Limb (tissue), 2 donors: ENCODE measurements at regions not wholly inside any gene's neighbourhood (a gene's known extent, or its start where the extent isn't known, plus 50 kb on each side); places are given as distances from the start of the nearest gene placed in this dataset.
A peak's percentile ranks its signal among the peaks of the same experiment; 100 is the strongest.
"Not testable (repeated sequence)": the region's sequence is repeated elsewhere in the genome, so short reads cannot be mapped to it uniquely, and the experiment has no call there.

Experiments used
- DNase-seq, 2 donors: peaks; one replicate each; pipeline ENCODE4 v3.0.0-alpha.2; 2016; ENCODE audit errors: extremely low spot score in 2 of 2

DNA sequence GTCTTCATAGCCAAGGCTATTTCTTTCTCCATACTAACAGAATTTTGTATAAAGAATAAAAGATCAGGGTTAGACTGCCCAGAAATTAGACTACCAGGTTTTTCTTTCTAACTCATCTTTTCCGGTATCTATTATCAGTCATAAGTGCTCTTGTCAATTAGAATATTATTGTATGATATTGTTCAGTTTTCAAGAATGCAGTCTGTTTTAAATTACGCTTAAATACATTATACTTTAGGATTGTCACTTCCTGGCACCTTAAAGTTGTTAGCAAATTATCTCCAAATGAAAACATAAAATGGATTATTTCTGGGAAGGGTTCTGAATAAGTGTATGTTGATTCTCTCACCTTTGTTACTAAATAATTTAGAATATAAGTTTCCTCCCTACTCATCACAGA is 497.2 kb downstream of the IGSF11 start:
- DNase-seq = no peak

DNA sequence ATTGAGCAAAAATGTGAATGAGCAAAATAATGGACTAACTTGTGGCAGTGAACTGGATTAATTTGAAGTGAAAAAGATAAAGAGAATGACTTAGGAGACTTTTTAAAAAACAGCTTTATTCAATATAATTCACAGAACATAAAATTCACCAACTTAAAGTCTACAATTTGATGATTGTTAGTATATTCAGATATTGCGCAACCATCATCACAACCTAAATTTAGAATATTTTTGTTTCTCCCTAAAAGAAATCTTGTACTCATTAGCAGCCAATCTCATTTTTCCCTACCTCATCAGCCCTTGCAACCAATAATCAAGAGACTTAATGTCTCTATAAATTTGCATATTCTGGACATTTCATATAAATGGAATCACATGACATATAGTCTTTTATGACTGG is 496.5 kb downstream of the IGSF11 start:
- no peak for DNase-seq

DNA sequence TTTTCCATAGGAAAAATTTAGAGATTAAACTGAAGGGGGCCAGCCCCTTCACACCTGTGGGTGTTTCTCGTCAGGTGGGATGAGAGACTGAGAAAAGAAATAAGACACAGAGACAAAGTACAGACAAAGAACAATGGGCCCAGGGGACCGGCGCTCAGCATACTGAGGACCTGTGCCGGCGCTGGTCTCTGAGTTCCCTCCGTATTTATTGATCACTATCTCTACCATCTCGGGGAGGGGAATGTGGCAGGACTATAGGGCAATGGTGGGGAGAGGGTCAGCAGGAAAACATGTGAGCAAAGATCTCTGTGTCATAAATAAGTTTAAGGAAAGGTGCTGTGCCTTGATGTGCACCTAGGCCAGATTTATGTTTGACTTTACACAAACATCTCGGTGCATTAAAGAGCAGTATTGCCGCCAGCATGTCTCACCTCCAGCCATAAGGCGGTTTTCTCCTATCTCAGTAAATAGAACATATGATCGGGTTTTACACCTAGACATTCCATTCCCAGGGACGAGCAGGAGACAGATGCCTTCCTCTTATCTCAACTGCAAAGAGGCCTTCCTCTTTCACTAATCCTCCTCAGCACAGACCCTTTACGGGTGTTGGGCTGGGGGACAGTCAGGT is 494.7 kb downstream of the IGSF11 start:
- DNase-seq = not testable (repeated sequence)

DNA sequence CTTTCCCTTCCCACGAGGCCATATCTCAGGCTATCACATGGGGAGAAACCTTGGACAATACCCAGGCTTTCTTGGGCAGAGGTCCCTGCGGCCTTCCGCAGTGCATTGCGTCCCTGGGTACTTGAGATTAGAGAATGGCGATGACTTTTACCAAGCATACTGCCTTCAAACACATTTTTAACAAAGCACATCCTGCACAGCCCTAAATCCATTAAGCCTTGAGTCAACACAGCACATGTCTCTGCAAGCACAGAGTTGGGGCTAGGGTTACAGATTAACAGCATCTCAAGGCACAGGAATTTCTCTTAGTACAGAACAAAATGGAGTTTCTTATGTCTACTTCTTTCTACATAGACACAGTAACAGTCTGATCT is 494.2 kb downstream of the IGSF11 start:
- DNase-seq = not testable (repeated sequence)

DNA sequence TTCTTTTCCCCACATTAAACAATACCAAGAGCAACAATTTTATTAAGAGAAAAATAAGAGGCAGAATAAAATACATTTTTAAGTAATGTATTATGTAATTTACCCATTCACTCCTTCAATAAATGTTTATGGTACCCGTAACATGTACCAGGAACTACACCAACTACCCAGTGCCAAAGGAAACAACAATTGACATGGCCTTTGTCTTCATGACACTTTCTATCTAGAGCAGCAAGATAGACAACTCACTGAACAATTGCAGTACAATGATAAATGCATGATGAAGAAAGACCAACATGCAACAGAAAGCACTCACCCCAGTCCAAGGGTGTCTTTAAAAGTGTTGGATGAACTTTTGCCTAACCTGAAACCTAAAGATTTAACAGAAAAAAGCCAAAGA is 493.8 kb downstream of the IGSF11 start:
- DNase-seq = no peak

DNA sequence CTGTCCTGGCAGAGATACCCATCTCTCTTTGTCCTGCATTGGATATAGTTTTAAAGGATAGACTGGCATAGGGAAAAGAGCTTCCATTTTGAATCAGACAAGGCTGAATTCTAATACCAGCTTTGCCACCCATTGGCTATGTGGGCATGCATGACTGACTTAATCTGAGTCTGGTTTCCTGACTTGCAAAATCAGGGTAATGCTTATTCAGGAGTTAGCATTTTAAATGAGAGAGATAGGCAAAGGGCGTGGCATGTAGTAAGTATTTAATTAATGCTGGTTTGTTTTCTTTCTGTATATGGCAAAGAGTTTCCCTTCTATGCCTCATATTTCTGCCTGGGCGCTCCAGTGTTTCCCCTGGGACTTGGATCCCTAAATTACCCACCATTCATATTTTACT is 492.9 kb downstream of the IGSF11 start:
- no peak for DNase-seq

DNA sequence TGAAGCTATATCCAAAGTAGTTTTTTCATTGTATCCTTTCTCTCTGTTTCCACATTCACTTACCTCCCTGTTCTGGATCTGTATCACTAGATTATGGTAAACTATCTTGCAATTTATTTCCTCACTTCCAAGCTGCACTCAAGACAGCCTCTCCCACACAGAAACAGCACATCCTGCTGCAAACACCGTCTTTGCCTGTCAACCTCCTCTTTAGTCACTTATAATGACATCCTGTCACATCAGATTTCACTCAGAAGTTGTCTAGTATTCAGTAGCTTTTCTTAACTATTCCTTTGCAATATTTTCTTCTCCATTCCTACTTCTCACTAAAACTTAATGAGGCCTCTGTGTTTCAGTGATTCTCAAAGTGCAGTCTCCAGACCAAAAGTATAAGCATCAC is 490.8 kb downstream of the IGSF11 start:
- no peak for DNase-seq

DNA sequence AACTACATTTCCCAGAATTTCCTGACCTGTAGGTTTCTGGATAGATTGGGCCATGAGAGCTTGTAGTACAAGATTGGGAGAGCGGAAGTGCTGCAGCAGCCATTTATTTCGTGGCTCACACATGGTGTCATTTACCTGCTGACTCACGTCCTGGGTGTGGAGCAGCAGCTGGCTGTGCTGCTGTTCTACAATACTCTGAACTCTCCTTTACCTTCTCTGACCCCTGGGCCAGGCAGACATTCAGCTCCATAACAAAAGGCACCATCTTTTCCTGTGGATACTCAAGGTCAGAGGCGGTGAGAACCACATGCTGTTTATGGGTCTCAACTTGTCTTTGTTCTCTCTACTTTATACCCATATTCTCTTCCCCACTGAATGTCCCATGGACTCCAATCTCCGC is 490.2 kb downstream of the IGSF11 start:
- no peak for DNase-seq

DNA sequence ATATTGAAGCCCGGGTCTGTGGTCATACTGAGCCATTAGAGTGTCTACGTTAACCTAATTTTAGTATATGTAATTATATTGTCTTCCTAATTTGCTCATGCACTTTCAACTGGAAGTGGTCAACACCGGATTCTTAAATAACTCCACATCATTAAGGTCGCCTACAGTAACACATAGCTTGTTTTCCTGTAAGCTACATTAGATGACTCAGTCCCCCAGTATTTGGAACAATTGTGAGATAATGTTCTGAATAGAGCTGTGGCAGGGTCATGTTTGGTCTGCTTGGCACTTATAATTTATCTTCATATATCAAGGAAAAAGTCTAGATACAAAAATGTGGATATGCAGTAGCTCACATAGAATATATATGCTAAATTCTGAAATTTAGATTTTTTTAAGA is 486.2 kb downstream of the IGSF11 start:
- DNase-seq = no peak

DNA sequence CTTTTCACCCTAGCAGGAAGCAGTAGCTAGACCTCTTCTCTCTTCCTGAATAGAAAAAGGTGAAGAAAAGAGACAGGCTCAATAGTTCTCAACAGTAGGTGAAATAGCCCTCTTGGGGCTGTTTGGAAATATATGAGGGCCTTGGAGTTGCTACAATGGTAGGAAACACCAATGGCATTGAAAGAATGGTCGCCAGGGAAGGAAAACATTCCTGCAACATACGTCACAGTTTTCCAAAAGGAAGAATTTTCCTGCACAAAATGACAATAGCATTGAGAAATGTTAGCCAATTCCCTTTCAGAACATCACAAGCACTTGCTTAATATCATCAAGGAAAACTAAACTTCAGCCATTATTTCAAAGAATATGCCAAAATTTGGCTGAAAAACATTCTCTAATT is 484.5 kb downstream of the IGSF11 start:
- no peak for DNase-seq

DNA sequence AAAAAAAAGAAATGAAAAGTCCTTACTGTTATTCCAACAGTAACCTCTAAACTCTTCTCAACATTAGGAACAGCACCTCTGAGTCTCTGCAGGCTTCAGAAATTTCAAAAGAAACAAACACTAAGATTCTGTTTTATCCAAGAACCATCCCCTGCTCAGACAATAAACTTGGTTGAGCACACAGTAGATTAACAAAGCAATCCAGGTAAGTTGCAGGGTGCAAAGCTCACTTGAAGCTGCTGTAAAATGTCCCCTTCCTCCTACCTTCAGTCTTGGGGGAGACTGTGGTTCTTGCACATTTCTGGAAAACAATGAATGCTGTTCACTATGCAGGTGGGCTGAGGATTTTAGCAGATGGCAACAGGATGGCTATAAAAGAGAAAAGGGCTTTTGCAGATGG is 484.1 kb downstream of the IGSF11 start:
- DNase-seq = no peak

DNA sequence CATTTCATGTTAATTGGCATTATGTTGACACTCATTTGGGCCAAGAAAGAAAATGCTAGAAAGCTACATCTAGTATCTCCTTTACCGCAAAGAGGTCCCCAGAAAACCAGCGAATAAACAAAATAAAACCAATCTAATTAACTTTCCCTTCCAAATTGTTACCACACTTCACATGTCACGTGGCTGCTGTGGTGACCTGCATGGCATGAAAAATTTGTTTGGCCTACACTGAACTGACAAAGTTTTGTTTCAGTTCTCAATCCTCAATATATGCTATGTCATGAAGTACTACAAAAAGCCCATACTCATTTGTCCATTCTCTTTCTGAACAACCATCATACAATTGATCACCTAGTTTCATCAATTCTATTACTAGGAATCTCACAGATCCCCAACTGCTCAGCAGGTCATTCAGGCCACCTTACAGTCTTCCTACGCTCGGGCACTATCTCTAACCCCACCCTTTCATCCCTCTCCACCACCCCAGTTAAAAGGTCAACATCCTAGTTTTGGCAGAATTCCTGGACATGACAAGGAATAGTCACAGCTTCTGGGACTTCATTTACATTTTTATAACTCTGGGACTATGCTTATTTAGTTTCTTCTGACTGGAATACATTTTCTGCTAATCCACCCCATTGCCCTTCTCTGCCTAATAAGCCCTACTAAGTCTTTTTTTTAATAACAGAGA is 480.4 kb downstream of the IGSF11 start:
- DNase-seq = no peak

DNA sequence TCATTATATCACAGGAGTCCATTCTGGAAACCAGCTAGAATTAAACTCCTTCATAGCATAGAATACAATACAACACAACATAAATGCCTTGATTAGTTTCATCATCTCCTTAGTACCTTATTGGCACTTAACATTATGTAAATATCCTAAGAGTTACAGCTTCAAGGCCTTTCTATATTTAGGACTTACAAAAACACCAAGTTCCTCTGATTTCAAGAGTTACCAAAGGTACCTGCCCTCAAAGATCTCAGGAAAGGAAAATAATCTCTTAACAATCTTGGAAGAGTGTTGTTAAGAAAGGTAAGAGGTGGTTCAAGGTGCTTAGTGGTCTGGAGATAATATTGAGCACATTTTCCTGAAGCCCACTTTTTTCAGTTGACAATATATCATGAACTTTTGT is 477.7 kb downstream of the IGSF11 start:
- DNase-seq = no peak

DNA sequence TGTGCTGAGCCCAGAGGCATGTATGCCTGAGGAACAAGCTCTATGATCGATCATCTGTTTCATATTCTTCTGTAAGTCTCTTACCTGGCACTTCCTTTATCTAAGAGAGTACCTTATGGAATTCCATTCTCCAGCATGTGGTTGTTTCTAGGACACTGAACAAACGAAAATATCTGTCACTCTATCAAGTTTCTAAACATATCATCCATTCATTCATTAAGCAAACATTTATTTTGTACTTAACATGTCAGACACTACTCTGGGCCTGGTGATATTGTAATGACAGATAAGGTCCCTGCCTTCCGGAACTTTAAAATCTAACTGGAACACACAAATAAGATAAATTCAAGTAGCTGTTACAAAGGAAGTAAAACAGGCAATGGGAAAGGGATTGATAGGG is 477.1 kb downstream of the IGSF11 start:
- no peak for DNase-seq

DNA sequence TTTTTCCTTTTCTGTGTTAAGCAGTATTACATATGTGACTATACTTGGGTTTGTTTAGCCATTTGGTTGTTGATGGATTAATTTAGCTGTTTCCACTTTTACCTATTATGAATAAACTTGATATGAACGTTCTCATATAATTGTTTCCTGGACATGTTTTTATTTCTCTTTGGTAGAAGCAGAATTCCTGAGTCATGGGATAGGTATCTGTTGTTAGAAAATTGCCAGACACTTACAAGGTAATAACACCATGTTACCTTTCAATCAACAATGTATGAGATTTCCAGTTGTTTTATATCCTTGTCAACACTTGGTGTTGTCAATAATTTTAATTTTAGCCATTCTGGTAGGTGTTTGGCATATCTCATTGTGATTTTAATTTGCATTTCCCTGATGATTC is 475.4 kb downstream of the IGSF11 start:
- no peak for DNase-seq

DNA sequence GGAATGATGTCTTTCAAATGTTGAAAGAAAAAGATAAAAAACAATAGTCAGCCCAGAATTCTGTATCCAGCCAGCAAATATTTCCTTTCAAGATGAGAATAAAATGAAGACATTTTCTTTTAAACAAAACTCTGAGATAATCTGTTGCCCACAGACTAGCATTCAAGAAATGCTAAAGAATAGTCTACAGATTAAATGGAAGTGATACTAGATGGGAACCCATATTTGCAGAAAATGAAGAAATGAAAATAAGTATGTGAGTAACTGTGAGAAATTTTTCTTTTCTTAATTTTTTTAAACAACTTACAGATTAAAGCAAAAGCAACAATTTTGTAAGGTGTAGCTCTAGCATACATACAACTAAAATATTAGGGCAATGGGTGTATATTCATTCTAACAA is 469.8 kb downstream of the IGSF11 start:
- DNase-seq = no peak

DNA sequence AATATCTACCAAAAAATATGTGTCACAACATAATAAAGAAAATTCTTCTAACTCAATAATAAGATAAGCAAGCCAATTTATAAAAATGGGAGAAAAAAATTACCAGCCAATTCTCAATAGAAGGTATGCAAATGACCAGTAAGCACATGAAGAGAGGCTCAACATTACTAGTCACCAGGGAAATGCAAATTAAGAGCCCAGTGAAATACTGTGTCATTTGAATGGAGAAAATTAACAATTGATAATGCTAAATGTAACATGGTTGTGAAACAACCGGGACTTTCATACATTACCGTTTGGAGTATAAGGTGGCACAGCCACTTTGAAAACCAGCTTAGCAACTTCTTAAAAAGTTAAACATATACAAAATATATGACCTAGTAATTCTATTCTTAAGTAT is 460.7 kb downstream of the IGSF11 start:
- DNase-seq = no peak

DNA sequence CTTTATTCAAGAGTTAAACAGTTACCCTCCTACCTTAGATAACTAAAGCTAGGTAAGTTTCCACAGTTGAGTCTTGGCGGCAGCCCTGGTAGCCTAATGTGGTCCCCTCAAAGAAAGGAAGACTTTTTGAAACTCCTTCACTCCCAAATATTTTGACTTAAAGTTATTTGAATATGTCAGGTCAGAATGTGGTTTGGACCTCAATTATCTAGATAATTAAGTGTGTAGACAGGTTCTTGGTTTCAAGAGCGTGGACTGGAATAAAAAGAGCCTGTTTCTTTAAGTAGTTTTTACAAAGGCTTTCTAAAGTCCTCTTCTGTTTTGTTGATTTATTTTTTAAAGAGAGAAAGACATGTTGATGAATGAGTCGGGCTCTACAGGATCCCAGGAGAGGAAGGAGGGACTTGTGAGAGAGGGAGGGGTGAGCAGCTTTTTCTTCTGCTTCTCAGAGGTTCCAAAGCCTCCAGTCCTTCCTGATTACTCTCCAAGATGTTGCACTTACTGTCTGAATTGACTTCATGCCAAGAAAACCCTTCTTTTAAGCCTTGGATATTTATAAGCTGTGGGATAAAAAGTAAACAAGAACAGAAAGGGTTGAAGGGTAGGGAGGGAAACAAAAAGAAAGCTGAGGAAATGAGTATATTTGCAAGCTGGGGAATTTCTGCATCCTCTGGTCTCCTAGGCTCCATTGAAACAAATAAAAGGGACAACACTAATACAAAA is 457.4 kb downstream of the IGSF11 start:
- DNase-seq = peak; percentile 18 to 55

DNA sequence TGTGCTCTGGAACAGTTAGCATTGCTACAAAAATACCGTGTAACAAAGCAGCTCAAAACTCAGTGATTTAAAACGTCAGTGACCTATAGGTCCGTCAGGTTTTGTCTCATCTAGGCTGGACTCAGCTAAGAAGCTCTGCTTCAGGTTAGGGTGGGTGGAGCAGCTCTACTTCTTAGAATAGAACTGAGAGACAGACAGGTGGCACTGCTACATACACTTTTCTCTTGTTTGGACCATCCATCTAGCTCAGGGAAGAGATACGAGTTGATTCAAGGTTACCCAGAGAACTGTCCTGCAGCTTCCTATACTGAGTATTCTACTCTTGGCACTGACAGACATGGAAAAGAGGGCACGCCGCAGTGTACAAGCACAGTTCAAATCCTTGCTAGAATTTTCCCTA is 456.1 kb downstream of the IGSF11 start:
- no peak for DNase-seq

DNA sequence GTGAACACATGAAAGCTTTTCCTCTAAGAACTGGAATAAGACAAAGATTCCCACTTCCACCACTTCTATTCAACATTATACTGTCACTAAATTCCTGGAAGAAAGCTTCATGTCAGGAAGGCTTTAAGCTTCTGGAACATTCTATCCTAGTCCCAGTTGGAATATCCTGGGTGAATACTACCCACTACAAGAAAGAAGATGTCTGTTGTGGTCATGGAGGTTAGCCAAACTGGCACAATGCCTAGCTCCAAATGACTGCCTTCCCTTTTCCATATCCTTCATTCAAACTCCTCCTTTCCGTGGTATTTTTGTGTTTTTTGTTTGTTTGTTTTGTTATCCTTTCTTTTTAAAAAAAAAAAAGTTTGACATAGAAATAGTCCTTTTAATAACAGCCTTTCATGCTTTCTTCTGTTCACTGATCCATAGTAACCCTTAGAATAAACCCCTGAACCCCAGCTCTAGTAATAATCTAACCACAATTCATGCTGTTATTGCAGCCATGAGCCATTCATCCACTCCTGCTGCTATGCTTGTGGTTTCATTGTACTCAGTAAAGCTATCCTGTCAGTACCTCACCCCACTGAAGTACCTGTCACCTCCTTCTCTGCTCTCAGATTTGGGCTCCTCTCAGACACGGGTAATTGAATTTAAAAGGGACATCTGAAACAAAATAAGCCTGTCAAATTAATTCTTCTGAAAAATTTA is 447.5 kb downstream of the IGSF11 start:
- DNase-seq = no peak

DNA sequence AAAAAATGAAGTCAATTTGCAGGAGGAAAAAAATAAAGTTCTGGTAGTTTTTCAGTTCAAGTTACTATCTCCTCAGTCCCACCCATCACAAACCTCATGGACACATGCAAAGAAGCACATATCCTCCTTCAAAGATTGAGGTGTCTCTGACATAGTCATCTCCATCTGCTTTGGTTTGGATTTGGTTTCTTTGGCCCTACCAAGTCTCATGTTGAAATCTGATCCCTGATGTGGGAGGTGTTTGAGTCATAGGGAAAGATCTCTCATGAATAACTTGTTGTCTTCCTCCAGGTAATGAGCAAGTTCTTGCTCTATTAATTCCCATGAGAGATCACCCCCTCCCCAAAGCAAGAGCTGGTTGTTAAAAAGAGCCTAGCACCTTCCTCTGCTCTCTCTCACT is 446.8 kb downstream of the IGSF11 start:
- no peak for DNase-seq

DNA sequence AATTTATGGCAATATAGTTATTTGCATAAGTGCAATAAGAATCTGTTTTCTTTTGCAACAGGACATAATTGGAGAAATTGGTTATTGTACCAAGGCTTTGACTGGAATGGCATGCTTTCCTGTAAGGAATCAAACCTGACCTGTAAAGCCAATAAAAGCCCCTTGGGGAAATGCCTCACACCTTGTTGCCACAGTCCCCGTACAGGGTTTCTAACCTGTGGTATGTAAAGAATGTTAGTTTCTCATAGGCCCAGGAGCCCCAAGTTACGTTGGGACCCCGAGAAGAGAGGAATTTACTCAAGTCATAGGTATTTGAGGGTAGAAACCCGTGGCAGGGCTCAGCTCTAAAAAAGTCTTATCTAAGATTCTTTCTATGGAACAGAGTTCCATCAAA is 441.4 kb downstream of the IGSF11 start:
- no peak for DNase-seq
